ENCODE measurements at regions not wholly inside any gene's neighbourhood (a gene's known extent, or its start where the extent isn't known, plus 50 kb on each side); places are given as distances from the start of the nearest gene placed in this dataset.

DNA sequence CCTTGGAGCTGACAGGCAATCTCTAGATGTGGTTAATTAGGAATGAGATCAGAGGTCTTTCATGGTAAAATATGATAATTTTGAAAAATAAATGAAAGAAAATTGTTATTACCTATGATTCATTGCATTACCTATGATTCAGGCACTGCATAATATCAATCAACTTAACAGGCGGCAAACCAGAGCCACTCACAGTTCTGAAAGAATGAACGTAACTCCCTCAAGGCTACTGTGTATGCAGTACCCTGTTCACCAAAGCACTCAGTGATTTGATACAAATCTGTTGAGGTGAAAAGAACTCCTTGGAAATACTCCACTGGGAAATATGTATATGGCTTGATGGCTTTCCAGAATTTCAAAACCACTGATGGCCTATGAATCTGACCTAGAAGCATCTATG is 398.9 kb downstream of the ACTL7B start:
- no peak overlapping the region for H3K4me2 ChIP-seq (ENCODE audit: low read length, poor library complexity, severe bottlenecking)
- no peak overlapping the region for H3K27ac ChIP-seq (ENCODE audit: low read length, poor library complexity, severe bottlenecking)
- no peak overlapping the region for H3K4ac ChIP-seq (ENCODE audit: low read depth in 1 of 2, low read length in 2 of 2)
- WGBS: 100% methylated on average over 2 of the region's 2 CpGs
- H2BK120ac ChIP-seq (ENCODE audit: low read depth, low read length): no peak overlapping the region
- no peak overlapping the region for H3K18ac ChIP-seq (ENCODE audit: low read depth in 1 of 2, low read length in 2 of 2)
- no peaks in the 10 kb centered on the region for H3K9me3 ChIP-seq (ENCODE audit: control insufficient read depth, low read length)
- H2AFZ ChIP-seq (ENCODE audit: low read depth, low read length): no peak overlapping the region
- DNase-seq: no peak
- no peak overlapping the region for H3K14ac ChIP-seq (ENCODE audit: low read length in 2 of 2)
- H4K91ac ChIP-seq (ENCODE audit: low read length): no peak overlapping the region
- H3K9ac ChIP-seq (ENCODE audit: low read length): no peak overlapping the region
- H3K4me1 ChIP-seq (ENCODE audit: control insufficient read depth, insufficient read depth, low read depth, low read length): no peaks in the 10 kb centered on the region
- no peak overlapping the region for H2BK15ac ChIP-seq (ENCODE audit: low read depth, poor library complexity, severe bottlenecking)
- no peak overlapping the region for H4K8ac ChIP-seq (ENCODE audit: low read length)
- H2BK5ac ChIP-seq (ENCODE audit: low read depth, low read length, poor library complexity, severe bottlenecking): no peak overlapping the region
- no peak overlapping the region for H2AK5ac ChIP-seq (ENCODE audit: low read length, severe bottlenecking)
- no peaks in the 10 kb centered on the region for H3K27me3 ChIP-seq (ENCODE audit: control insufficient read depth in 1 of 2, insufficient read depth in 1 of 2, low read length in 2 of 2)
- H3K79me1 ChIP-seq (replicated peaks; ENCODE audit: low read length, poor library complexity, severe bottlenecking): no peaks in the 10 kb centered on the region
- H3K4me3 ChIP-seq (ENCODE audit: insufficient read depth in 1 of 2, low read depth in 1 of 2, low read length in 2 of 2): no peak overlapping the region
- no peak overlapping the region for H2BK12ac ChIP-seq (ENCODE audit: low read length in 2 of 2)
- no peaks in the 10 kb centered on the region for H3K36me3 ChIP-seq (ENCODE audit: control insufficient read depth in 1 of 2, insufficient read depth in 2 of 2, low read depth in 1 of 2, low read length in 2 of 2)
- no peak overlapping the region for H3K23ac ChIP-seq (ENCODE audit: low read length in 2 of 2)

DNA sequence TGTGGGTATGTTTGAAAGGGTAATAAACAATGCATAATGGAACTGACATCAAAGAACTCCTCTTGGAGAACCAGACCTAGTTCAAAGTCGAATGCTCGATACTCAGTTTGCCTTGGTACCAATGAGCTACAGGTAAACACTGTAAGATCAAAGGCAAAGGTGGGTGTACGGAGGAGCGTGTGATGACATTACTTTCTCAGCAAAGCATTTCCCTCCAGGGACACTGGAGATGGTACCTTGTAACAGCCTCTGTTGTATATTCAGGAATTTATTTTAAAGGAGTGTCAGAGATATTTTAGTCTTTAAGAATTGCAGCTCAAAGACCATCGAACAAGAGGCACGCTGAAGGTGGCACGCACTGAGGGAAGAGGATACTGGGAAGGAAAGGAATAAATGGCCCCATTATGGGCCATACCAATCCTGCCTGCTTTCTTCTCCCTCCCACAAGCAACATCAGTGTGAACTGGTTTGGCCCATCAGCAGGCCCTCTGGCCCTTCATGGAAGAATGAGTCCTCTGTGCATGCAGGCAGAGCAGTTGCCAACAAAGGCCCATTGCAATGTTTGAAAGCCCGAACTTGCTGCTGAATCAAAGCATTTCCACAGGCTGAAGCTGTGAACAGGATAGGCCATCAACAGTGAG is 410.2 kb downstream of the ACTL7B start:
- peak overlapping the region; percentile 90 to 97 for H2BK12ac ChIP-seq (ENCODE audit: low read length in 2 of 2)
- peak overlapping the region; percentile 17 for H2AK5ac ChIP-seq (ENCODE audit: low read length, severe bottlenecking)
- no peaks in the 10 kb centered on the region for H3K9me3 ChIP-seq (ENCODE audit: control insufficient read depth, low read length)
- no peak overlapping the region for H3K23ac ChIP-seq (ENCODE audit: low read length in 2 of 2)
- peak overlapping the region; percentile 93 for H3K9ac ChIP-seq (ENCODE audit: low read length)
- no peak overlapping the region for H2BK5ac ChIP-seq (ENCODE audit: low read depth, low read length, poor library complexity, severe bottlenecking)
- H2BK120ac ChIP-seq (ENCODE audit: low read depth, low read length): peak overlapping the region; percentile 56
- peak overlapping the region in 1 of 2 experiments; percentile 5 for H3K14ac ChIP-seq (ENCODE audit: low read length in 2 of 2)
- no peaks in the 10 kb centered on the region for H3K36me3 ChIP-seq (ENCODE audit: control insufficient read depth in 1 of 2, insufficient read depth in 2 of 2, low read depth in 1 of 2, low read length in 2 of 2)
- peak overlapping the region; percentile 87 for H4K8ac ChIP-seq (ENCODE audit: low read length)
- WGBS: 93% methylated on average over 8 of the region's 8 CpGs
- no peak overlapping the region for H3K4me2 ChIP-seq (ENCODE audit: low read length, poor library complexity, severe bottlenecking)
- no peak overlapping the region for H3K4me3 ChIP-seq (ENCODE audit: insufficient read depth in 1 of 2, low read depth in 1 of 2, low read length in 2 of 2)
- no peak overlapping the region for H3K27ac ChIP-seq (ENCODE audit: low read length, poor library complexity, severe bottlenecking)
- H3K4me1 ChIP-seq (ENCODE audit: control insufficient read depth, insufficient read depth, low read depth, low read length): peaks cover 4% of the 10 kb centered on the region
- peak overlapping the region; percentile 85 to 93 for H3K4ac ChIP-seq (ENCODE audit: low read depth in 1 of 2, low read length in 2 of 2)
- peak overlapping the region; percentile 82 to 90 for H3K18ac ChIP-seq (ENCODE audit: low read depth in 1 of 2, low read length in 2 of 2)
- no peak overlapping the region for H2AFZ ChIP-seq (ENCODE audit: low read depth, low read length)
- no peaks in the 10 kb centered on the region for H3K79me1 ChIP-seq (replicated peaks; ENCODE audit: low read length, poor library complexity, severe bottlenecking)
- DNase-seq: no peak
- no peaks in the 10 kb centered on the region for H3K27me3 ChIP-seq (ENCODE audit: control insufficient read depth in 1 of 2, insufficient read depth in 1 of 2, low read length in 2 of 2)
- peak overlapping the region; percentile 48 for H4K91ac ChIP-seq (ENCODE audit: low read length)
- peak overlapping the region; percentile 80 for H2BK15ac ChIP-seq (ENCODE audit: low read depth, poor library complexity, severe bottlenecking)

DNA sequence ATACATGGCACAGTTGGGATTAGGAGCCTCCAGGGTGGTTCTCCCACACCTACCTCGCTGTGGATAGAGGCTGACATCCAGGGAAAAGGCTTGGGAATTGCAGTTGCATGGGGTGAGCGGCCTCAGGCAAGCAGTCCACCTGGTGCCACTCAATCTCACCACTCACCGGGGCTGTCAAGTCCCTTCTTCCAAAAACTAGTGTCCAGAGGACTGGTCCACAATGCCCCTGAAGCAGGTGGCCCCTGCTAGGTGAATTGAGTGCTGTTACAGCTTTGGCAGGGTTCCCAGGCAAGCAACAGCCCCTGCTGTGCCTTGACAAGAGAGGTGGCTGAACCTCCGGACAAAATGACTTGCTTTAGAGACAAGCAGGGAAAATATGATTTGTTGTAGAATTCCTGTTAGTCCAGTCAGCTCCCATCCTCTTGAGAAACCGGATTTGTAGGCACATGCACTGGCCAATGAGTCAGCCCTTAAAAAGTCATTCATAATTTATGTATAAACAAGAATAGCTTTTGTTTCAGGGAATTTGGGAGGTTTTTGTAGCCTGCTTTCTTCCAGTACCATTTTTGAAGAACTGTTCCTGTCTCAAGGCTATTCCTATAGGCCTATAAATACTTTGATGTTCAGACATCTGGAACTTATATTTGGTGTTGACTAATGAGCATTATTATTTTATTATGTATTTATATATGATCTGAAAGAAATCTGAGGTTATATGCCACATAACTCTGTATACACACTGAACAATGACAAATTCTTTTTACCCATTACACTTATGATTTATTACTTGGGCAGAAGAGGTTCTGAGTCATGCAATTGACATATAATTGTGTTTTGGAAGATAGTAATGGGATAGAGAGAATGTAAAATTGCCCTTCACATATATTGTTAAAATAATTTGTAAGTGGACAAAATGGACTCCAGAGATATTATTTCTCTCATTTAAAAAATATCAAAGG is 411.1 kb downstream of the ACTL7B start:
- WGBS: 12% methylated on average over 2 of the region's 5 CpGs
- H3K79me1 ChIP-seq (replicated peaks; ENCODE audit: low read length, poor library complexity, severe bottlenecking): no peaks in the 10 kb centered on the region

DNA sequence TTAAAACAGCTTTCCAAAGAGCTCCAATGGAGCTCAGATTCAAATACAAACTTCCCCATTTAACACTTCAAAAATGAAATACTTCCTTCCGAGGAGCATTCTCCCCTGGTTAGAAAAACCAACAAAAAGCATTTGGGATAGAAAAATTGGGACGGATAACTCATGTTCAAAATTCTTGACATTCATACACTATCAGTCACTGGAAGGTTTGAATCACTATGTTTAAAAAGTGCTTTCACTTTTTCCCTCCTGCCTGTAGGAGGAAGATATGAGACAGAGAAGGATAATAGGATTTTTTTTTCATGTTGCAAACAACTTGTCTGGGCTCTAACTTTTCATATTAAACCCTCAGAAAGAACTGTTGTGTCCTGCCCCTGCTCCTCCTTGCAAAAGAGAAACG is 412.0 kb downstream of the ACTL7B start:
- Histone ChIP-seq H2BK15ac (ENCODE audit: low read depth, poor library complexity, severe bottlenecking) (no peak overlapping the region), H4K8ac (ENCODE audit: low read length) (no peak overlapping the region), H3K9me3 (ENCODE audit: control insufficient read depth, low read length) (no peaks in the 10 kb centered on the region), H3K79me1 (replicated peaks; ENCODE audit: low read length, poor library complexity, severe bottlenecking) (no peaks in the 10 kb centered on the region), H3K14ac (ENCODE audit: low read length in 2 of 2) (no peak overlapping the region), H2BK5ac (ENCODE audit: low read depth, low read length, poor library complexity, severe bottlenecking) (no peak overlapping the region), H3K18ac (ENCODE audit: low read depth in 1 of 2, low read length in 2 of 2) (no peak overlapping the region), H3K4me2 (ENCODE audit: low read length, poor library complexity, severe bottlenecking) (no peak overlapping the region), H3K4ac (ENCODE audit: low read depth in 1 of 2, low read length in 2 of 2) (no peak overlapping the region), H4K91ac (ENCODE audit: low read length) (no peak overlapping the region), H3K4me3 (ENCODE audit: insufficient read depth in 1 of 2, low read depth in 1 of 2, low read length in 2 of 2) (peak overlapping the region in 1 of 2 experiments; percentile 79), H3K27me3 (ENCODE audit: control insufficient read depth in 1 of 2, insufficient read depth in 1 of 2, low read length in 2 of 2) (no peaks in the 10 kb centered on the region), H3K9ac (ENCODE audit: low read length) (peak overlapping the region; percentile 93), H3K27ac (ENCODE audit: low read length, poor library complexity, severe bottlenecking) (peak overlapping the region; percentile 87), H3K23ac (ENCODE audit: low read length in 2 of 2) (no peak overlapping the region), H3K36me3 (ENCODE audit: control insufficient read depth in 1 of 2, insufficient read depth in 2 of 2, low read depth in 1 of 2, low read length in 2 of 2) (no peaks in the 10 kb centered on the region), H2AFZ (ENCODE audit: low read depth, low read length) (no peak overlapping the region), H2BK12ac (ENCODE audit: low read length in 2 of 2) (no peak overlapping the region), H3K4me1 (ENCODE audit: control insufficient read depth, insufficient read depth, low read depth, low read length) (peaks cover 4% of the 10 kb centered on the region), H2AK5ac (ENCODE audit: low read length, severe bottlenecking) (no peak overlapping the region), H2BK120ac (ENCODE audit: low read depth, low read length) (no peak overlapping the region)
- DNase-seq: peak; percentile 78
- WGBS: no CpG with 5 or more reads among the region's 3 CpGs

More for the DNA sequence above, 411.1 kb downstream of the ACTL7B start:
- Histone ChIP-seq H2BK5ac (ENCODE audit: low read depth, low read length, poor library complexity, severe bottlenecking) (no peak overlapping the region), H3K4me3 (ENCODE audit: insufficient read depth in 1 of 2, low read depth in 1 of 2, low read length in 2 of 2) (peak overlapping the region in 1 of 2 experiments; percentile 79), H3K4me2 (ENCODE audit: low read length, poor library complexity, severe bottlenecking) (peak overlapping the region; percentile 41), H2BK15ac (ENCODE audit: low read depth, poor library complexity, severe bottlenecking) (no peak overlapping the region), H4K8ac (ENCODE audit: low read length) (peak overlapping the region; percentile 97), H3K9me3 (ENCODE audit: control insufficient read depth, low read length) (no peaks in the 10 kb centered on the region), H3K4me1 (ENCODE audit: control insufficient read depth, insufficient read depth, low read depth, low read length) (peaks cover 4% of the 10 kb centered on the region), H3K23ac (ENCODE audit: low read length in 2 of 2) (no peak overlapping the region), H3K27ac (ENCODE audit: low read length, poor library complexity, severe bottlenecking) (peak overlapping the region; percentile 87), H3K9ac (ENCODE audit: low read length) (peak overlapping the region; percentile 93), H2AK5ac (ENCODE audit: low read length, severe bottlenecking) (no peak overlapping the region), H3K18ac (ENCODE audit: low read depth in 1 of 2, low read length in 2 of 2) (peak overlapping the region; percentile 79 to 98), H2AFZ (ENCODE audit: low read depth, low read length) (no peak overlapping the region), H2BK120ac (ENCODE audit: low read depth, low read length) (peak overlapping the region; percentile 98), H4K91ac (ENCODE audit: low read length) (peak overlapping the region; percentile 99), H2BK12ac (ENCODE audit: low read length in 2 of 2) (peak overlapping the region in 1 of 2 experiments; percentile 79), H3K36me3 (ENCODE audit: control insufficient read depth in 1 of 2, insufficient read depth in 2 of 2, low read depth in 1 of 2, low read length in 2 of 2) (no peaks in the 10 kb centered on the region), H3K14ac (ENCODE audit: low read length in 2 of 2) (peak overlapping the region in 1 of 2 experiments; percentile 57), H3K4ac (ENCODE audit: low read depth in 1 of 2, low read length in 2 of 2) (peak overlapping the region; percentile 85 to 87), H3K27me3 (ENCODE audit: control insufficient read depth in 1 of 2, insufficient read depth in 1 of 2, low read length in 2 of 2) (no peaks in the 10 kb centered on the region)
- DNase-seq: peak; percentile 92
